MM.1S (cell line): ENCODE measurements at regions not wholly inside any gene's neighbourhood (a gene's known extent, or its start where the extent isn't known, plus 50 kb on each side); places are given as distances from the start of the nearest gene placed in this dataset.

Source experiments
- DNase-seq: peaks from one replicate; pipeline ENCODE4 v3.0.0-alpha.2; 2015
- H2AFZ ChIP-seq: fragments of 300-600 bp; sonication (generic); 2 replicates; pipeline ENCODE4 v1.6.0; 2016; ENCODE audit warnings: antibody characterized with exemption, low read length
- H3F3A ChIP-seq: fragments of 300-600 bp; sonication (generic); 2 replicates; pipeline ENCODE4 v1.6.1; 2016; ENCODE audit warnings: mild to moderate bottlenecking, antibody characterized with exemption, low read length, moderate library complexity, mixed read lengths; ENCODE audit not compliant: insufficient read depth
- H3K27ac ChIP-seq: fragments of 300-600 bp; sonication (generic); 2 replicates; pipeline ENCODE4 v1.5.1; 2016; ENCODE audit warnings: mild to moderate bottlenecking, low read length
- H3K27me3 ChIP-seq: fragments of 300-600 bp; sonication (generic); replicated peaks from 2 replicates; pipeline ENCODE4 v1.6.0; 2016; ENCODE audit warnings: low read length; ENCODE audit not compliant: insufficient read depth
- H3K36me3 ChIP-seq: fragments of 300-600 bp; sonication (generic); replicated peaks from 2 replicates; pipeline ENCODE4 v1.6.1; 2016; ENCODE audit warnings: mild to moderate bottlenecking, low read length, mixed read lengths; ENCODE audit not compliant: insufficient read depth
- H3K4me1 ChIP-seq: fragments of 300-600 bp; sonication (generic); 2 replicates; pipeline ENCODE4 v1.6.1; 2016; ENCODE audit warnings: low read length, mixed read lengths
- H3K4me2 ChIP-seq: fragments of 300-600 bp; sonication (generic); 2 replicates; pipeline ENCODE4 v1.6.0; 2016; ENCODE audit warnings: low read depth, low read length
- H3K4me3 ChIP-seq: fragments of 300-600 bp; sonication (generic); 2 replicates; pipeline ENCODE4 v1.5.1; 2016; ENCODE audit warnings: low read length, mixed read lengths
- H3K79me2 ChIP-seq: fragments of 300-600 bp; sonication (generic); 2 replicates; pipeline ENCODE4 v1.6.1; 2016; ENCODE audit warnings: mixed run types, low read length, mixed read lengths
- H3K9ac ChIP-seq: fragments of 300-600 bp; sonication (generic); 2 replicates; pipeline ENCODE4 v1.6.1; 2016; ENCODE audit warnings: low read length, mixed read lengths
- H3K9me2 ChIP-seq: fragments of 300-600 bp; sonication (generic); replicated peaks from 2 replicates; pipeline ENCODE4 v1.6.1; 2016; ENCODE audit warnings: mild to moderate bottlenecking, low read length, mixed read lengths; ENCODE audit not compliant: insufficient read depth
- H3K9me3 ChIP-seq: fragments of 300-600 bp; sonication (generic); replicated peaks from 2 replicates; pipeline ENCODE4 v1.6.1; 2016; ENCODE audit warnings: mild to moderate bottlenecking, low read length, mixed read lengths; ENCODE audit not compliant: insufficient read depth
- H4K20me1 ChIP-seq: fragments of 300-600 bp; sonication (generic); 2 replicates; pipeline ENCODE4 v1.6.1; 2016; ENCODE audit warnings: mild to moderate bottlenecking, low read length, moderate library complexity, mixed read lengths; ENCODE audit not compliant: insufficient read depth
- EZH2 ChIP-seq: fragments of 300-600 bp; sonication (generic); optimal IDR thresholded peaks from 2 replicates; pipeline ENCODE3; 2017; ENCODE audit warnings: low read depth, mild to moderate bottlenecking, antibody characterized with exemption, low read length, mixed read lengths
- EZH2phosphoT487 ChIP-seq: fragments of 300-600 bp; sonication (generic); IDR thresholded peaks from 2 replicates; pipeline ENCODE4 v1.6.1; 2018; ENCODE audit warnings: antibody characterized with exemption, low read length
- TF ChIP-seq, protein P1 (sequence below): fragments of 300-600 bp; sonication (generic); IDR thresholded peaks from 2 replicates; pipeline ENCODE4 v1.5.1; 2016; ENCODE audit warnings: antibody characterized with exemption, low read length, mixed read lengths

GRCh38 chr13:103134271-103134670 lies 68.1 kb upstream of the SLC10A2 start:
- Histone ChIP-seq H3K9ac (no peak overlapping the region), H3K9me2 (no peaks in the 10 kb centered on the region), H3K4me2 (no peak overlapping the region), H3K79me2 (no peaks in the 10 kb centered on the region), H3K27me3 (no peaks in the 10 kb centered on the region), H3K36me3 (no peaks in the 10 kb centered on the region), H3K4me3 (no peak overlapping the region), H4K20me1 (no peaks in the 10 kb centered on the region), H3K9me3 (no peaks in the 10 kb centered on the region), H2AFZ (no peak overlapping the region), H3F3A (peaks cover 3% of the 10 kb centered on the region; the same call in 1 of the 2 replicates), H3K27ac (no peak overlapping the region), H3K4me1 (peaks cover 17% of the 10 kb centered on the region)
- no peak for DNase-seq
- TF ChIP-seq, protein P1, sequence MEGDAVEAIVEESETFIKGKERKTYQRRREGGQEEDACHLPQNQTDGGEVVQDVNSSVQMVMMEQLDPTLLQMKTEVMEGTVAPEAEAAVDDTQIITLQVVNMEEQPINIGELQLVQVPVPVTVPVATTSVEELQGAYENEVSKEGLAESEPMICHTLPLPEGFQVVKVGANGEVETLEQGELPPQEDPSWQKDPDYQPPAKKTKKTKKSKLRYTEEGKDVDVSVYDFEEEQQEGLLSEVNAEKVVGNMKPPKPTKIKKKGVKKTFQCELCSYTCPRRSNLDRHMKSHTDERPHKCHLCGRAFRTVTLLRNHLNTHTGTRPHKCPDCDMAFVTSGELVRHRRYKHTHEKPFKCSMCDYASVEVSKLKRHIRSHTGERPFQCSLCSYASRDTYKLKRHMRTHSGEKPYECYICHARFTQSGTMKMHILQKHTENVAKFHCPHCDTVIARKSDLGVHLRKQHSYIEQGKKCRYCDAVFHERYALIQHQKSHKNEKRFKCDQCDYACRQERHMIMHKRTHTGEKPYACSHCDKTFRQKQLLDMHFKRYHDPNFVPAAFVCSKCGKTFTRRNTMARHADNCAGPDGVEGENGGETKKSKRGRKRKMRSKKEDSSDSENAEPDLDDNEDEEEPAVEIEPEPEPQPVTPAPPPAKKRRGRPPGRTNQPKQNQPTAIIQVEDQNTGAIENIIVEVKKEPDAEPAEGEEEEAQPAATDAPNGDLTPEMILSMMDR: no peak
- TF ChIP-seq EZH2 (no peak), EZH2phosphoT487 (no peak)

DNA sequence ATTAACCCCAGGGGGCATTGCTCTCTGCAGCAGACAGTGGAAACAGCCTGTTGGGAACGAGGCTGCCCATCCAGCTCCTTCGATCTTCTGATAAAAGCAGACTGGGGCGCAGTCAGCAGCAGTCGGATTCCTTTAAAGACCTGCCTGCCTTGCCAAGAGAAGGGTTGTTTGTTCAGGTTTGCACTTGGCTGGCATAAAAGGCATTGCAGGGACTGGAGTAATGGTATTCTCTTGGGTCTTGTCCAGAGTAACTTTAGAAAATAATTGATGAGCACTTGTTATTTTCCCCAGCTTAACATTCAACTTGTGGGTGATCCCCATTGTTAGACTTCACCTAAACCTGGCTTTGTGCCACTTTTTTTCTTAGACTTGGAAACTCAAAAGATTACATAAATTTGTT lies 67.3 kb upstream of the SLC10A2 start:
- Histone ChIP-seq H3K9me3 (no peaks in the 10 kb centered on the region), H3F3A (peaks cover 3% of the 10 kb centered on the region; the same call in 1 of the 2 replicates), H3K9ac (no peak overlapping the region), H3K9me2 (no peaks in the 10 kb centered on the region), H3K4me2 (no peak overlapping the region), H3K27me3 (no peaks in the 10 kb centered on the region), H3K36me3 (no peaks in the 10 kb centered on the region), H4K20me1 (no peaks in the 10 kb centered on the region), H3K4me3 (no peak overlapping the region), H2AFZ (no peak overlapping the region), H3K27ac (no peak overlapping the region), H3K79me2 (no peaks in the 10 kb centered on the region), H3K4me1 (peaks cover 17% of the 10 kb centered on the region)
- no peak for DNase-seq
- TF ChIP-seq EZH2phosphoT487 (no peak), EZH2 (no peak)
- TF ChIP-seq, protein P1: no peak

DNA sequence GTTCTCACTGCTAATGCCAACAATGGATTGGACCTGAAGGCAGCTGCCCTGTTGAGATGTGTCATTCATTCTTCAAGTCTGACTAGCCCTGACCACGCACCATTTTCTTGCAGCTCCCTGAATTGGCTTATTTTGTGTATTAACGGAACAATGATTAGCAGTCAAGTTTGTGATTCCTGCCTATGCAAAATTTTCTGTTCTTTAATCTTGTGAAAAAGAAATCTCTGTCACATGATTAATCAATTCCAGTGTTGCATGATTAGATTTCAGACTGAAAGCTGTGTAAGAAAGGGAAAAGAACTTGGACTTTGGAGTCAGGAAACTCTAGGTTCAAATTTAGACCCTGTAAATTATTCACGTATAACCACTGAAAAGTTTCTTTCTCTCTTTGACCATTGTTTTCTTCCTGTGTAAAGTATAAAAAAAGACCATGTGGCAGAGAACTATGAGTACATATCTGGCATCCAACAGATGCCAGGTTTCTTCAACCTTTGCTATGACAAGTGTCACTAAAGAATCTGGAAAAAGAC lies 64.5 kb upstream of the SLC10A2 start:
- Histone ChIP-seq H3K4me1 (peaks cover 17% of the 10 kb centered on the region), H3K9ac (no peak overlapping the region)

More for the DNA sequence above, 64.5 kb upstream of the SLC10A2 start:
- Histone ChIP-seq H3K27ac (peak overlapping the region; percentile 22; the same call in 1 of the 2 replicates), H3K27me3 (no peaks in the 10 kb centered on the region), H3K4me2 (peak overlapping the region; percentile 41), H3K9me2 (no peaks in the 10 kb centered on the region), H3K9me3 (no peaks in the 10 kb centered on the region), H3F3A (peaks cover 3% of the 10 kb centered on the region; the same call in 1 of the 2 replicates), H4K20me1 (no peaks in the 10 kb centered on the region), H3K36me3 (no peaks in the 10 kb centered on the region), H2AFZ (no peak overlapping the region), H3K79me2 (no peaks in the 10 kb centered on the region), H3K4me3 (no peak overlapping the region)
- TF ChIP-seq, protein P1: no peak
- TF ChIP-seq EZH2phosphoT487 (no peak), EZH2 (no peak)
- DNase-seq: peak; percentile 33
